Activated CD4-positive, alpha-beta T cell treated with anti-CD3 and anti-CD28 coated beads, Interleukin-10, Interleukin-2, amounts not matched to agents 100 ng/mL and 50 ng/mL, durations not matched to agents 16 hours and 8 hours (primary cell): ENCODE measurements at regions not wholly inside any gene's neighbourhood (a gene's known extent, or its start where the extent isn't known, plus 50 kb on each side); places are given as distances from the start of the nearest gene placed in this dataset.
"Not testable (repeated sequence)": the region's sequence is repeated elsewhere in the genome, so short reads cannot be mapped to it uniquely, and the experiment has no call there.

Source experiments
- DNase-seq: peaks from one replicate; pipeline ENCODE4 v3.0.0-alpha.2; 2020

GRCh38 chrX:1853916-1854315 is 239.1 kb downstream of the ASMT start:
- DNase-seq, result no peak

DNA sequence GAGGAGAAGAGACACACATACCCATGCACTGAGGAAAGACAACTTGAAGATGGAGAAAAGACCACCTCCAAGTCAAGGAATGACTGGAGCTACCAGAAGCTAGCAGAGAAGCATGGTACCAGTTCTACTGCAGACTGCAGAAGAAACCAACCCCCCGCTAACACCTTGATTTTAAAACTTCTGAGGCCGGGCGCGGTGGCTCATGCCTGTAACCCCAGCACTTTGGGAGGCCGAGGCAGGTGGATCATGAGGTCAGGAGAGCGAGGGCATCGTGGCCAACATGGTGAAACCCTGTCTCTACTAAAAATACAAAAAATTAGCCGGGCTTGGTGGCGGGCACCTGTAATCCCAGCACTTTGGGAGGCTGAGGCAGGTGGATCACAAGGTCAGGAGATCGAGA is 240.0 kb downstream of the ASMT start:
- DNase-seq, result not testable (repeated sequence)

- not testable (repeated sequence) for DNase-seq
These were observed 244.4 kb downstream of the ASMT start for GRCh38 chrX:1859266-1859665.

- DNase-seq, result no peak
These were observed 246.2 kb downstream of the ASMT start for GRCh38 chrX:1860936-1861594.

- not testable (repeated sequence) for DNase-seq
These were observed 249.1 kb downstream of the ASMT start for GRCh38 chrX:1863995-1864394.

DNA sequence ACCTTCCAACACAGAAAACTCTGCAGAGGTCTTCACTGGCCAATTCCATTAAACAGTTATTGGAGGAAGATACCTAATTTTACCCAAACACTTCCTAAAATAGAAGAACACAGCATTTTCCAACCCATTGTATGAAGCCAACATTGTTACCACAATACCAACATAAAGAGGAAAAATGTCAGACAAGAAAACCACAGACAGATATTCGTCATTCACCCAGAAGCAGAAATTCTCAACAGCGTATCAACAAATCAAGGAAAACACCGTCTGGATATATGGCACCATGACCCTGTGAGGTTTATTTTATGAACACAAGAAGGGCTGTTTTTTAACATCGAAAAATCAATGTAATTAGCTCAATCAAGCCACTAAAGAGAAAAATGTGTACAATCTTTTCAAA is 255.6 kb downstream of the ASMT start:
- DNase-seq, result no peak

- DNase-seq, result no peak
These were observed 257.0 kb downstream of the ASMT start for GRCh38 chrX:1871887-1872286.

- DNase-seq, result no peak
These were observed 258.8 kb downstream of the ASMT start for GRCh38 chrX:1873671-1874070.

DNA sequence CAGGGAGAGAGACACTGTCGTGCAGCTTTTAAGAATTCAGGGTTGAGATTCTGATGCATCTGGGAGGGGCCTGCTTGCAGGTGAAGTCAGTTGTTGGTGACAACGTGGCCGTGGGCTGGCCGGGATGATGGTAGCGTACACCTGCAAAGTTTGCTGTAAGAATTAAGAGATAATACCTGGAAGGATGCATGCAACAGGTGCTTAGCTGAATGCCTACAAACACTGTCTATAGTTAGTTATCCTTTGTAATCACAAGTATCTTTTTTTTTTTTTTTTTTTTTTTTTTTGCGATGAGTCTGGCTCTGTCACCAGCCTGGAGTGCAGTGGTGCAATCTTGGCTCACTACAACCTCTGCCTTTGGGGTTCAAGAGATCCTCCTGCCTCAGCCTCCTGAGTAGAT is 259.6 kb downstream of the ASMT start:
- no peak for DNase-seq

DNA sequence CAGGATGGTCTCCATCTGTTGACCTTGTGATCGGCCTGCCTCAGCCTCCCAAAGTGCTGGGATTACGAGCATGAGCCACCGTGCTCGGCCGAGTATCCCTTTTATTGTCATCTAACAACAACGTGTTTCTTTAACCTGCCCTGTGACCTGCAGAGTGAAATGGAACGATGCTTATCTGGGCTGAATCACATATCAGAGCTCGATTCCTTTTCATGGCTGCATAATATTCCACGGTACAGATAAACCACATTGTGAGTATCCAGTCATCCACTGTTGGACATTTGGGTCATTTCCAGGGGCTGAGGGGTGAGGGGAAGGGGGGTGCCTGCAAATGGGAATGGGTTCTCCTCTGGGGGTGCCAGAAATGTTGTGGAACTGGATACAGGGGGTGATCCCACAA is 260.0 kb downstream of the ASMT start:
- DNase-seq, result no peak

- no peak for DNase-seq
These were observed 261.2 kb downstream of the ASMT start for GRCh38 chrX:1876041-1876440.

DNA sequence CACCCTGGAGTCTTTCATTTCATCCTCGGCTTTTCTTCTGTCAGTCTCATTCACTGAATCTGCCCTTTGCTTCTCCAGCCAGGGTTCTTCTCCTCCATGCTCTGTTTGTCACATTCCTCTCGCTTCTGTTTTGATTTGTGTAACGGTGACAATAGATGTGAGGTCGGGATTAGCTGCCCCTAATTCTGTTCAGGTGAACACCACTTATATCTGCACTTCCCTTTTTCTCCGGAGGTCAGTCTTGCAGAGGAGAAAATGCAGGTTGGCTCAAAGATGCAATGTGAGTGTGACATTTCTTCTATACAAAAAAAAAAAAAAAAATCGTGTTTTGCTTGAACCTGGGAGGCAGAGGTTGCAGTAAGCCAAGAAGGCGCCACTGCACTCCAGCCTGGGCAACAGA is 262.9 kb downstream of the ASMT start:
- DNase-seq, result no peak

- DNase-seq, result not testable (repeated sequence)
These were observed 266.3 kb downstream of the ASMT start for GRCh38 chrX:1880884-1881817.

- no peak for DNase-seq
These were observed 268.9 kb downstream of the ASMT start for GRCh38 chrX:1883772-1884171.

- DNase-seq, result no peak
These were observed 269.6 kb downstream of the ASMT start for GRCh38 chrX:1884446-1884845.

DNA sequence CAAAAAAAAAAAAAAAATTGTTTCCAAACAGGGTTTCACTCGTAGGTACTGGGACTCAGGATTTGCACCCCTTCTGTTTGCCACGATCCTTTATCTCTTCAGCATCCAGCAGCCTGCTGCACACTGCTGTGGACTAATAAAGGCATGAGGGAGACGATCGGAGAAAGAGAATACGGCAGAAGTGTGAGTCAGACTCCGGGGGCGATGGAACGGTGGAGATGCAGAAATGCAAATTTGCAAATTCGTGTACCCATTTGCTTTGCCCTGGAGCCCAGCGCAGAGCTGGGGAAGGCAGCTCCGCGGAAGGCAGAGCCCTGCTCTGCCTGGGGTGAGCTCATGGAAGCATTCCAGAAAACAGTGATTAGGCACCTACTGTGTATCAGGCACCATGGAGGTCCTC is 270.3 kb downstream of the ASMT start:
- DNase-seq, result no peak

DNA sequence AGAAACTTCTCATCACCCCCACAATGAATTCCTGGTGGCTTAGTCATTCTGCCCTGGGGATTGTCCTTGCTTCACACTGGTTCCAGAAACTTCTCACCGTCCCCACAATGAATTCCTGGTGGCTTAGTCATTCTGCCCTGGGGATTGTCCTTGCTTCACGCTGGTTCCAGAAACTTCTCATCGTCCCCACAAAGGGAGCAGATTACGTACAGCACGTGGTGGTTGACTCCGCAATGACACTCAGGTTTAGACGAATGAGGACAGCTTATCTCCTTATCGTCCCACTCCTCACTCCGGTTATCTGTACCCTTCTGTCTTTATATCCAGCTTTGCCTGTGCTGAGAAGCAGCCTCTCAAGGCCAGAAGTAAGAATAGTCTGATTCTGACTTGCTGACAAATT is 273.4 kb downstream of the ASMT start:
- DNase-seq, result not testable (repeated sequence)

DNA sequence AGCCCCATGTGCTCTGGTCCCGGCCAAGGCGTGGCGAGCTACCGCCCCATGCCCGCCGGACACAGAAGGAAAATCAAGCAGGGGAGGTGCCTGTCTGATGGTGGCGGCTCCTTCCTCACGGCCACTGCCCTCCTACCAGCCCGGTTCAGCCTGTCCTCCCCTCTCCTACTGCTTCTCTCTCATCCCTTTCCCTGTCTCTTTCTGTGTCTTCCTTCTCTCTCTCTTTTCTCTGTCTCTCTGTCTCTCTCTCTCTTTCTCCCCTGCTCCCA is 279.1 kb downstream of the ASMT start:
- DNase-seq, result no peak

DNA sequence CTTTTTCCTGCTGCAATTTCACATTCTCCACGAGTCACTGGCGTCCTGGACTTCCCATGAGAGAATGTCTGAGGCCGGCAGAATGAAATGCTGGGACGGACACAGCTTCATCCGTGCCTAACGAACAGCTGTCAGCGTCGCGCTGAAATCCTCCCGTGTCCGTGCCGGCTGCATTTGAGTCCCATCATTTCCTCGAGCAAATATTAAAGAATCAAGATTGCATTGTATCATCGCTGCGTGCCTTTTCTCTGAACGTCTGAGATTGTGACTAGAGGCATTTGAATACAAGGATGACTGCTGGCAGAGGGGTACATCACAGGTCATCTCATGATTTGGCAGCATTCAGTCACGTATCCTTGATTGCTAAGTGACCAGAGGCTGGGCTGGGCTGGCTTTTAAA is 279.9 kb downstream of the ASMT start:
- no peak for DNase-seq

- no peak for DNase-seq
These were observed 280.7 kb downstream of the ASMT start for GRCh38 chrX:1895583-1895982.

DNA sequence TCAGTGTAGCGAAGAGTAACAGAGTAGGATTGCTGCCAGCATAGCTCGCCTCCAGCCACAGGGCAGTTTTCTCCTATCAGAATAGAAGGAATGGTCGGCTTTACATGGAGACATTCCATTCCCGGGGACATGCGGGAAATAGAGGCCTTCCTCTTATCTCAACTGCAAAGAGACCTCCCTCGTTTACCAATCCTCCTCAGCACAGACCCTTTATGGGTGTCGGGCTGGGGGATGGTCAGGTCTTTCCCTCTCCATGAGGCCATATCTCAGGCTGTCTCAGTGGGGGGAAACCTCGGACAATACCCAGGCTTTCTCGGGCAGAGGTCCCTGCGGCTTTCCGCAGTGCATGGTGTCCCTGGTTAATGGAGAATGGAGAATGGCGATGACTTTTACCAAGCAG is 285.0 kb downstream of the ASMT start:
- no peak for DNase-seq

GRCh38 chrX:1902901-1903235 is 288.0 kb downstream of the ASMT start:
- no peak for DNase-seq

GRCh38 chrX:1903236-1903935 is 288.5 kb downstream of the ASMT start:
- no peak for DNase-seq

GRCh38 chrX:1904663-1905218 is 289.9 kb downstream of the ASMT start:
- no peak for DNase-seq
